ENCODE measurements at regions not wholly inside any gene's neighbourhood (a gene's known extent, or its start where the extent isn't known, plus 50 kb on each side); places are given as distances from the start of the nearest gene placed in this dataset.

DNA sequence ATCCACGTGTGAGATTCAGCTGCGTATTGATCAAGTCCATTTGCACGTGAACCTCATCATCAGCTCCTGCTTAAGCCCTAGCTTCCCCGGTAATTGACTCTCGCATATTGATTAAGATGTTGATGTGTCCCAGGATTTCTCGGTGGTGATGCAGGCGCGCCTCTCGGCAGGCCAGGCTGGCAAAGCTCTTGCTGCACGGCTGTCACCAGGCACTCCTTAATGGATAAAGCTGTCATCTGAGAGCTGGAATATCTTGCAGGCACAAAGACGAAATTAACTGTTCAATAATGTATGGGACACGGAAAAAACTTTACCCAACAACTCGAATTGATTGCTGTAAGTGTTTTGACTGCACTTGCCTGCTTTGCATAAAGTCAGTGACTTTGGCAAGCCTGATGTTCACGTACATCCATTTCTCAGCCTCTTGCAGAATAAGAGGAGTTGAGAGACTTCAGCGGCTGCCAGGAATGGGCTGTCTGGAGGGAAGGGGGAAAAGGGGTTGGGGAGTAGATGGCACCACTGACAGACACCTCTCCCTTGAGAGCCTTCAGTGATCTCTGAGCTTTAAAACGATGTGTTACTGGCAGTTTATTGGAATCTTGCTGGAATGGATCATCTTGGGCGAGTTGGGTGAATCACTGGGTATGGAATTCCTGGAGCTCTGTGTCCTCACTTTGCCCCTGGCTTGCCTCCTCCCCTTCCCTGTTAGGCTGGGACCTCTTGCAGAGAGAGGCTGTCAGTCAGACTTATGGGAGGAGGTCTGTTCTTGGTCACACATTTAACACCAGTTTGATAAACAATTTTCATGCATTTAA is 650.3 kb downstream of the CCDC171 start:
- no peak for DNase-seq

GRCh38 chr9:16203729-16204573 is 651.1 kb downstream of the CCDC171 start:
- no peak for DNase-seq

DNA sequence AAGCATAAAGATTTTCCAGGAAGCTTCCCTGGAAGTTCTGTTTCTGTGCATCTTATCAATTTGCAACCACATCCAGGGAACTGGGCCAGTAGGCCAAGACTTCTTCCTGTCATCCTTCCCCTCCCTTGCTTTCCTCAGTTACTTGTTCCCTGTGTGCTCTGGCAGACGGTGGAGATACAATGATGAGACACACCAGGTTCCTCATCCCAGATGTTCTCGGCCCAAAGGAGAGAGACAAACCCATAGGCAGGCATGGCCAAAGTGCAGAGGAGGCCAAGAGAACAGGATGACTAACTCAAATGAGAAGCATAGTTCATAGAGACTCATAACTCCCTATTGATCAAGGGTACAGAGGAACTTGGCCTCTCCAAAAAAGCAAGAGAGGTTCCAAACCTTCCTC is 652.6 kb downstream of the CCDC171 start:
- DNase-seq, result no peak

GRCh38 chr9:16206518-16206917 is 653.7 kb downstream of the CCDC171 start:
- DNase-seq, result no peak

DNA sequence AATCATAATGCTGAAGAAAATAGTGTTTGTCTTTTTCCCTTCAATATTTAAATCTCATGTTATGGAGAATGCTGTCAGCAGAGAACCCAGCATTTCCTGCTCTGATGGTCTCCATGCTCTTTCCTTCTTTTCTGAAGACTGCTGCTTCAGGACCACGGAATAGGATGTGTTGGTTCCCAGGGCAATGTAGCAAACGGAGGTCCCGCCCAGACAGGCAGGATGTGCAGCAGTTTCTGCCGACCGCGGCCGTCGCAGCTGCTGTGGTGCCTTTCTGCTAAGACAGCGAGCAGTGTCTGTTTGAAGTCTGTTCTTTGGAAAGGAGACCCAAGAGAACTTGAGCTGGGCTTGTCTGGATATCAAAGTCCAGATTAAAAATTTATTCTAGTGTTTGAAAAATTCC is 654.3 kb downstream of the CCDC171 start:
- no peak for DNase-seq

DNA sequence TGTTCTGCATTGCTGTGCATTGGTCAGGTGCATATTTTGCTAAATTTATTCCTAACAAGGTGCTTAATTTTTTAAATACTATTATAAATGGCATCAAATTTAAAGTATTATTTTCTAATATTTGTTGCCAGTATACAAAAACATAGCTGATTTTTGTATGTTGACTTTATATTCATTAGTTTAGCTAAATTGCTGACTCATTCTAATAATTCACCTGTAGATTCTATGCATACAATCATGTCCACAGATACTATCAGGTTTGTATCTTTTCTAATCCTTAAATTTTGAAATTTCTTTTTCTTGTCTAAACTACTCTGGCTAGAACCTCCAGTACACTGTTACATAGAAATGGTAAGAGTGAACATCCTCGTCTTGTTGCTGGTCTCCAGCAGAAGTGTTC is 657.6 kb downstream of the CCDC171 start:
- DNase-seq, result no peak

- DNase-seq, result no peak
Observed at GRCh38 chr9:16211946-16212345, 658.5 kb downstream of the BNC2 start.

DNA sequence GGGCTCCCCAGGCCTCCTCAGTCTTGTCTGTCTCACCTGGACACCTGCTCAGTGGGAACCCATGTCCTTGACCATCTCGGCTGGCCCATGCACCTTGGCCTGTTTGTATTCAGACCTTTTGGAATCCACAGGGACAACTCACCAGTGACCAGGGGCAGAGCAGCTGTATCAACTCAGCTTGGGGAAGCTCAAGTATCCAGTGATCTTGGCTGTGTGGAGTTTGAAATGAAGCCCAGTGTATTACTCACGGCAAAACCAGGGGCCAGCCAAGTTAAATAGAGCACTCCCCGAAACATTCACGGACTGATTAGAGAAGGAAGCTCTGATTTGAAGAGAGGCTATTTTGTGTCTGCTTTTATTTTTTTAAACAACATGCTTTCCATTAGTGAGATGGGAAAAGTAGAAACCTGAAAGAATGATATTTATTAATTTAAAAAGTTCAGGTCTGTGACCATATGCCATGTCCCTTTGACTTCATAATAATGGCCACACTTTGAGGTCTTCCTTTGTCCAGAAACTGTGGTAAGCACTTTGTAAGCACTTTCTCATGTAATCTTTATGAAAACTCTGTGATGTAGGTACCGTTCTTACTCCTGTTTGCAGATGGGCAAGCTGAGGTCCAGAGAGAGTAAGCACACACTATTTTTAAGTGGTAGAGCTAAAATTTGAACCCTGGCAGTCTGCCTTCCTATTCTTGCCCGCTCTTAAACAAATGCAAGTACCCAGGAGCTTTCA is 656.5 kb downstream of the BNC2 start:
- DNase-seq, result no peak

DNA sequence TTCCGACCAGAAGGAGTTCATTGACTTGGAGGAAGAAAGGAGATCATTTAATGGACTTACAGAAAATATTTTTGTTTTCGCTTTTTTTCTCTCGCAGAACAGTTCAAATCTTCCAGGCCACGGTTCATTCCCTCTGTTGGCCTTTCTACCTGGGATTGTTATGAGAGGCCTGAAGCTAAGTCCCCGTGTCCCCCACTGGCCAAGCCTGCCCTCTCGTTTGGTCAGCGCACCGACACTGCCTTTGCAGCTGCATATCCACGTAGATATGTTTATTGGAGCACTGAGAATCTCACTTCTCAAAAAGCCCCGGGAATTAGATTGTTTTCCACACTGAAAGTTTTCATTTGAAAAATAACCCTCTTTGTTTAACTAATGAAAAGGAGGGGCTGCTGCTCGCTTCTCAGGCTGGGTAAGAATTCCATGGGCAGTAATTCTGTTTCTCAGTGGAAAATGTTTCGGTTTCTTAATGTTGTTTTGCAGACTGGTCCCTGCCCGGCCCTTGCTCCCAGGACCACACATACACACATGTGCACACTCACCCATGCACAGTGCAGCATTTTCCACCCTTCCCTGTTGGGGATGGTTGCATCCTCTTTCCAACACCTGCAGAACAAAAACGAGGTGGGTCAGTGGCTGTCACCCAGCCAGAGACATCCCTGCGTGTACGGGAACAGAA is 655.7 kb downstream of the BNC2 start:
- DNase-seq, result no peak

DNA sequence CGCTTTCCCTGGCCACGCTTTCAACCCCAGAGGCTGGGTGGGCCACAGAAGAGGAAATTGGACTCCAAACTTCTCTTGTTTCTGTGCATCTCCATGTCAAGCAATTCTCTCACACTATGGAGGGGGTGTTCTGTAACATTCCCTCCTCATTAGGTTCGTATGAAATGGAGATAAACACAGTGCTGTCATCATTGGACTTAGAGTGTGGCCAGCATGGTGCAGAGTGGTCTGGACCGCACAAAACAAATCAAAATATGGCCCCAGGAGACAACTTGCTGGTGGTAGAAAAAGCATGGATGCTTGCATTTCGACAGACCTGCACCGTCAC is 655.2 kb downstream of the BNC2 start:
- DNase-seq, result no peak

GRCh38 chr9:16217943-16218701 is 652.3 kb downstream of the BNC2 start:
- no peak for DNase-seq

- DNase-seq, result no peak
Observed at GRCh38 chr9:16221366-16221765, 649.1 kb downstream of the BNC2 start.

DNA sequence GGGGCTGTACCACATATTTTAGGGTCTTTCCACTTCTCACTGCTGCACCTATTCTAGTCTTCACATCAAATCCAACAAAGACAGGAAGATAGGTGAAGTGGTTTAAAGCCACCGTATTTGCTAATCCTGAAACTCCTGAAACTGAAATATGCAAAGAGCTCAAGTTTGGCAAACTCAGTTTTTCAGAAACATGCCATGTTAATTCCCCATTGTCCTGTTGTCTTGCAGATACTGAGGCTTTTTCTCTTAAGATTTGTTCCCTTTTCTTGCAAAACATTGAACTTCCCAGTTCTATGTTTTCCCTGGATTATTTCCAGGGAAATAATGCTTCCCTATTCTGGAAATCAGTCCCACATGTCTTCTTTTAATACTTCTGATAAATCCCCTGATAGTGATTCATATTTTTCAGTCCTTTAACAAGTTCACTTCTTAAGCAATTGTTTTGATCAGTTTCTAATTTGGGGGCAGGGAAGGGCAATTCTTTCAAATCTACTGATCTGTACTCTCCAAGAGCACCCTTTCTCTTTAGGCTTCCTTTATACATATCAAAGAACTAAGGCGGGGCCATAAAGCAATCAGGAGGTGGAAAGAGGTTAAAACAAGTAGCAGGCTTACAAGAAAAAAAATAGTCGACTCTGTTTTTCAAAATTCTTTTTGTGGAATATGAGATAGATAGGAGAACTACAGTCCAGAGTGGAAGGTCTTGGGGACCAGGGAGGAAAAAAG is 648.5 kb downstream of the BNC2 start:
- DNase-seq, result no peak

DNA sequence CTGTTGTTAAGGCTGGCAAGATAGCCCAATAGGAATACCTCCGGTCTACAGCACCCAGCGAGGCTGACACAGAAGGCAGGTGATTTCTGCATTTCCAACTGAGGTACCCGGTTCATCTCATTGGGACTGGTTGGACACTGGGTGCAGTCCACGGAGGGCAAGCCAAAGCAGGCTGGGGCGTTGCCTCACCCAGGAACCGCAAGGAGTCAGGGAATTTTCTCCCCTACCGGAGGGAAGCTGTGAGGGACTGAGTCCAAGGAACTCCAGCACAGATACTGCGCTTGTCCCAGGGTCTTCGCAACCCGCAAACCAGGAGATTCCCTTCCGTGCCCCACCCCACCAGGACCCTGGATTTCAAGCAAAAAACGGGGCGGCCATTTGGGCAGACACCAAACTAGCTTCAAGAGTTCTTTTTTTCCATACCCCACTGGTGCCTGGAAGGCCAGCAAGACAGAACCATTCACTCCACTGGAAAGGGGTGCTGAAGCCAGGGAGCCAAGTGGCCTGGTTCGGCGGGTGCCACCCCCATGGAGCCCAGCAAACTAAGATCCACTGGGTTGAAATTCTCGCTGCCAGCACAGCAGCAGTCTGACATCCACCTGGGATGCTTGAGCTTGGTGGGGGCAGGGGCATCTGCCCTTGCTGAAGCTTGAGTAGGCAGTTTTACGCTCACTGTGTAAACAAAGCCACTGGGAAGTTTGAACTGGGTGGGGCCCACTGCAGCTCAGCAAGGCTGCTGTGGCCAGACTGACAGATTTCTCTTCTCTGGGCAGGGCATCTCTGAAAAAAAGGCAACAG is 647.2 kb downstream of the BNC2 start:
- no peak for DNase-seq

GRCh38 chr9:16230731-16231130 is 639.7 kb downstream of the BNC2 start:
- no peak for DNase-seq

GRCh38 chr9:16236311-16236710 is 634.2 kb downstream of the BNC2 start:
- DNase-seq, result no peak

- DNase-seq, result no peak
Observed at GRCh38 chr9:16236882-16237281, 633.6 kb downstream of the BNC2 start.

GRCh38 chr9:16238623-16239138 is 631.8 kb downstream of the BNC2 start:
- DNase-seq, result no peak

GRCh38 chr9:16241231-16241630 is 629.2 kb downstream of the BNC2 start:
- no peak for DNase-seq

GRCh38 chr9:16243798-16244197 is 626.7 kb downstream of the BNC2 start:
- DNase-seq, result no peak
